H9 (cell line): ENCODE measurements at regions not wholly inside any gene's neighbourhood (a gene's known extent, or its start where the extent isn't known, plus 50 kb on each side); places are given as distances from the start of the nearest gene placed in this dataset.

Experiments
- DNase-seq: peaks from one replicate; pipeline ENCODE4 v3.0.0-alpha.2; 2017
- H2AFZ ChIP-seq: one replicate; pipeline ENCODE4 v1.6.1; 2013; ENCODE audit warnings: mild to moderate bottlenecking, low read length, control low read depth, moderate library complexity
- H2AK5ac ChIP-seq: 2 replicates; pipeline ENCODE4 v1.6.1; 2013; ENCODE audit warnings: low read length, control low read depth, mixed read lengths; ENCODE audit not compliant: insufficient read length
- H2BK120ac ChIP-seq: one replicate; pipeline ENCODE4 v1.6.1; 2013; ENCODE audit warnings: low read depth, mild to moderate bottlenecking, low read length, control low read depth, inconsistent platforms; ENCODE audit not compliant: poor library complexity, severe bottlenecking
- H2BK12ac ChIP-seq: 2 replicates; pipeline ENCODE4 v1.6.1; 2013; ENCODE audit warnings: low read length, control low read depth, mixed read lengths, low read depth; ENCODE audit not compliant: insufficient read length
- H2BK15ac ChIP-seq: 2 replicates; pipeline ENCODE4 v1.6.1; 2013; ENCODE audit warnings: low read depth, low read length, control low read depth
- H2BK20ac ChIP-seq: one replicate; pipeline ENCODE4 v1.6.1; 2013; ENCODE audit warnings: low read depth, mild to moderate bottlenecking, low read length, control low read depth, inconsistent platforms; ENCODE audit not compliant: poor library complexity, severe bottlenecking
- H2BK5ac ChIP-seq: 2 replicates; pipeline ENCODE4 v1.6.1; 2013; ENCODE audit warnings: low read length, control low read depth, mixed read lengths; ENCODE audit not compliant: insufficient read length
- H3K14ac ChIP-seq: 2 replicates; pipeline ENCODE4 v1.6.1; 2013; ENCODE audit warnings: low read length, control low read depth; ENCODE audit not compliant: insufficient read depth
- H3K18ac ChIP-seq: 2 replicates; pipeline ENCODE4 v1.6.1; 2013; ENCODE audit warnings: low read depth, mild to moderate bottlenecking, mixed read lengths, low read length, control low read depth; ENCODE audit not compliant: insufficient read length
- H3K23ac ChIP-seq: 2 replicates; pipeline ENCODE4 v1.6.1; 2013; ENCODE audit warnings: low read length, control low read depth, mixed read lengths, low read depth; ENCODE audit not compliant: insufficient read length
- H3K23me2 ChIP-seq: 2 replicates; pipeline ENCODE4 v1.6.1; 2013; ENCODE audit warnings: low read depth, mild to moderate bottlenecking, mixed read lengths, low read length, control low read depth; ENCODE audit not compliant: insufficient read length, poor library complexity, severe bottlenecking
- H3K27ac ChIP-seq: 2 replicates; pipeline ENCODE4 v1.5.1; 2013; ENCODE audit warnings: low read length, control low read depth, mixed read lengths, low read depth; ENCODE audit not compliant: insufficient read length
- H3K27me3 ChIP-seq: 2 replicates; pipeline ENCODE4 v1.6.1; 2013; ENCODE audit warnings: low read length, control low read depth, inconsistent platforms; ENCODE audit not compliant: insufficient read depth
- H3K4ac ChIP-seq: 2 replicates; pipeline ENCODE4 v1.6.1; 2013; ENCODE audit warnings: low read depth, mild to moderate bottlenecking, control low read depth, inconsistent platforms, low read length, moderate library complexity
- H3K4me1 ChIP-seq: 2 replicates; pipeline ENCODE4 v1.6.1; 2013; ENCODE audit warnings: low read length, control low read depth, inconsistent platforms; ENCODE audit not compliant: insufficient read depth
- H3K4me2 ChIP-seq: 2 replicates; pipeline ENCODE4 v1.6.1; 2013; ENCODE audit warnings: low read length, control low read depth, mixed read lengths; ENCODE audit not compliant: insufficient read length, insufficient read depth
- H3K56ac ChIP-seq: 2 replicates; pipeline ENCODE4 v1.6.1; 2013; ENCODE audit warnings: low read depth, mild to moderate bottlenecking, mixed read lengths, low read length, control low read depth; ENCODE audit not compliant: insufficient read length
- H3K79me1 ChIP-seq: 2 replicates; pipeline ENCODE4 v1.6.1; 2013; ENCODE audit warnings: low read depth, mild to moderate bottlenecking, moderate library complexity, low read length, control low read depth, inconsistent platforms; ENCODE audit not compliant: insufficient read depth, poor library complexity, severe bottlenecking
- H3K79me2 ChIP-seq: 2 replicates; pipeline ENCODE4 v1.6.1; 2013; ENCODE audit warnings: low read length, control low read depth, inconsistent platforms; ENCODE audit not compliant: insufficient read depth
- H3K9ac ChIP-seq: 2 replicates; pipeline ENCODE4 v1.6.1; 2013; ENCODE audit warnings: low read length, control low read depth, mixed read lengths; ENCODE audit not compliant: insufficient read length; ENCODE audit errors: extremely low read depth
- H3K9me3 ChIP-seq: one replicate; pipeline ENCODE4 v1.6.1; 2013; ENCODE audit warnings: low read depth, low read length, inconsistent platforms; ENCODE audit not compliant: control insufficient read depth
- H3T11ph ChIP-seq: one replicate; pipeline ENCODE4 v1.6.1; 2013; ENCODE audit warnings: mild to moderate bottlenecking, low read length, control low read depth, inconsistent platforms
- H4K20me1 ChIP-seq: one replicate; pipeline ENCODE4 v1.6.1; 2013; ENCODE audit not compliant: control insufficient read depth, insufficient read length, insufficient read depth
- H4K5ac ChIP-seq: 2 replicates; pipeline ENCODE4 v1.6.1; 2013; ENCODE audit warnings: low read depth, mild to moderate bottlenecking, mixed read lengths, low read length, control low read depth; ENCODE audit not compliant: insufficient read length
- H4K8ac ChIP-seq: replicated peaks from 2 replicates; pipeline ENCODE4 v1.6.1; 2013; ENCODE audit warnings: low read length, control low read depth, mixed read lengths, low read depth; ENCODE audit not compliant: insufficient read length
- H4K91ac ChIP-seq: 2 replicates; pipeline ENCODE4 v1.6.1; 2013; ENCODE audit warnings: low read depth, mild to moderate bottlenecking, moderate library complexity, mixed read lengths, low read length, control low read depth; ENCODE audit not compliant: insufficient read length
- H3K27ac Mint-ChIP-seq, 3 experiments: 2 replicates in 2 of 3; 3 replicates in 1 of 3; pipeline ENCODE4 v1.8.0; 2020 to 2021; ENCODE audit warnings: mixed read lengths in 3 of 3, mild to moderate bottlenecking in 1 of 3, moderate library complexity in 1 of 3
- H3K27me3 Mint-ChIP-seq: 2 replicates; pipeline ENCODE4 v1.8.0; 2021; ENCODE audit warnings: low read depth, mild to moderate bottlenecking, moderate library complexity, mixed read lengths
- H3K36me3 Mint-ChIP-seq, 3 experiments: 2 replicates in 2 of 3; 3 replicates in 1 of 3; pipeline ENCODE4 v1.8.0; 2020 to 2021; ENCODE audit warnings: low read depth in 3 of 3, mixed read lengths in 3 of 3; ENCODE audit not compliant: insufficient read depth in 1 of 3
- H3K4me1 Mint-ChIP-seq, 2 experiments: 2 replicates each; pipeline ENCODE4 v1.8.0; 2020; ENCODE audit warnings: mixed read lengths in 2 of 2
- H3K4me3 Mint-ChIP-seq, 2 experiments: 2 replicates in 1 of 2; 3 replicates in 1 of 2; pipeline ENCODE4 v1.8.0; 2020 to 2021; ENCODE audit warnings: mild to moderate bottlenecking in 2 of 2, mixed read lengths in 2 of 2, moderate library complexity in 1 of 2
- H3K9me3 Mint-ChIP-seq, 2 experiments: 2 replicates in 1 of 2; 3 replicates in 1 of 2; pipeline ENCODE4 v1.8.0; 2020; ENCODE audit warnings: mild to moderate bottlenecking in 2 of 2, mixed read lengths in 2 of 2, moderate library complexity in 1 of 2
- CTCF ChIP-seq: fragments of 200-600 bp; sonication (generic); conservative IDR thresholded peaks from 3 replicates; pipeline ENCODE4 v1.8.0; 2021; ENCODE audit warnings: antibody characterized with exemption, mild to moderate bottlenecking
- WGBS: extraction: QIAGEN DNeasy Blood & Tissue Kit; methylation state at CpG from one replicate; pipeline ENCODE4 v1.1.7; 2013; ENCODE audit warnings: missing lambda C conversion rate, low lambda C conversion rate, mixed read lengths; ENCODE audit not compliant: insufficient read length; ENCODE audit errors: extremely low coverage; 5-methylcytosine and 5-hydroxymethylcytosine counted together

DNA sequence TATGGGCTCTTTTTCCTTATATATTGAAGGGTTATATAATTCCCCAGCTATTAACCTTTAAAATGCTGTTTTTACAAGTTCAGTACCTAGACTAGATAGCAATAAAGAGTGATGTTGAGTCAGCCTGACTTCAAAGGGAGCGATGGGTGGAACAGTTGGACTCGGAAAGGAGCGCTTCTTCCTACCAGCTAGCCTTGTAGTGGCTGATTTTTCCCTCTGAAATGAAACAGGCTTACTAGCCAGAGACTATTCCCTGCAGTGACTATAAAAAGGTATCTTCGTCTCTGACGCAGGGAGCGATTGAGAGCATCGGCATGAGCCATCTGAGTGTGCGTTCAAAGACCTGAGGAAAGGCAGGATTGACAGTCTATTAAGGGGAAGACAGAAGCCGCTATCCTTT, 66.0 kb upstream of the GRAMD1B start:
- peaks cover 23% of the 10 kb centered on the region in 2 experiments for H3K4me1 Mint-ChIP-seq
- Histone ChIP-seq H3K4me2 (no peak overlapping the region), H2BK15ac (no peak overlapping the region), H3K79me1 (no peaks in the 10 kb centered on the region), H3K27me3 (peaks cover 4% of the 10 kb centered on the region; the same call in 1 of the 2 replicates), H3K9me3 (no peaks in the 10 kb centered on the region), H3K23me2 (no peaks in the 10 kb centered on the region), H4K8ac (no peak overlapping the region), H3K27ac (no peak overlapping the region), H3K4ac (no peak overlapping the region), H4K5ac (no peak overlapping the region), H3K4me1 (no peaks in the 10 kb centered on the region; the same call in 1 of the 2 replicates), H2BK20ac (no peak overlapping the region), H3K23ac (no peak overlapping the region), H2AK5ac (no peak overlapping the region), H2AFZ (no peak overlapping the region), H3T11ph (no peak overlapping the region), H2BK12ac (no peak overlapping the region), H2BK5ac (no peak overlapping the region), H4K91ac (no peak overlapping the region), H2BK120ac (no peak overlapping the region), H3K56ac (no peak overlapping the region), H3K18ac (no peak overlapping the region), H3K79me2 (no peaks in the 10 kb centered on the region), H3K14ac (no peak overlapping the region), H3K9ac (no peak overlapping the region), H4K20me1 (no peaks in the 10 kb centered on the region)
- H3K4me3 Mint-ChIP-seq: no peak overlapping the region
- TF ChIP-seq CTCF: no peak
- H3K36me3 Mint-ChIP-seq: no peaks in the 10 kb centered on the region
- H3K27me3 Mint-ChIP-seq: peaks cover 63% of the 10 kb centered on the region
- no peaks in the 10 kb centered on the region for H3K9me3 Mint-ChIP-seq
- DNase-seq: no peak
- no CpG with 5 or more reads among the region's 9 CpGs for WGBS
- H3K27ac Mint-ChIP-seq: no peak overlapping the region
